HUES64 (cell line): ENCODE measurements at regions not wholly inside any gene's neighbourhood (a gene's known extent, or its start where the extent isn't known, plus 50 kb on each side); places are given as distances from the start of the nearest gene placed in this dataset.

Experiments used
- H3K27ac ChIP-seq: 2 replicates; pipeline ENCODE4 v1.7.0; 2013; ENCODE audit warnings: low read depth, low read length, inconsistent platforms
- H3K27me3 ChIP-seq: 2 replicates; pipeline ENCODE4 v1.6.1; 2013; ENCODE audit warnings: mild to moderate bottlenecking, low read length; ENCODE audit not compliant: insufficient read depth
- H3K36me3 ChIP-seq: 2 replicates; pipeline ENCODE4 v1.6.1; 2013; ENCODE audit warnings: mild to moderate bottlenecking, low read length; ENCODE audit not compliant: insufficient read depth
- H3K4me1 ChIP-seq: 2 replicates; pipeline ENCODE4 v1.6.1; 2013; ENCODE audit warnings: mild to moderate bottlenecking, low read length, moderate library complexity; ENCODE audit not compliant: insufficient read depth
- H3K4me3 ChIP-seq: 2 replicates; pipeline ENCODE4 v1.5.1; 2013; ENCODE audit warnings: mild to moderate bottlenecking, low read length, moderate library complexity
- H3K9ac ChIP-seq: 2 replicates; pipeline ENCODE4 v1.6.1; 2013; ENCODE audit warnings: mild to moderate bottlenecking, low read depth, low read length
- H3K9me3 ChIP-seq: 2 replicates; pipeline ENCODE4 v1.6.1; 2013; ENCODE audit warnings: low read depth, low read length; ENCODE audit not compliant: insufficient read depth
- WGBS: fragments of 150-250, 120-280 bp; methylation state at CpG from one replicate; pipeline ENCODE4 v1.1.7; 2013; ENCODE audit warnings: missing lambda C conversion rate; 5-methylcytosine and 5-hydroxymethylcytosine counted together

DNA sequence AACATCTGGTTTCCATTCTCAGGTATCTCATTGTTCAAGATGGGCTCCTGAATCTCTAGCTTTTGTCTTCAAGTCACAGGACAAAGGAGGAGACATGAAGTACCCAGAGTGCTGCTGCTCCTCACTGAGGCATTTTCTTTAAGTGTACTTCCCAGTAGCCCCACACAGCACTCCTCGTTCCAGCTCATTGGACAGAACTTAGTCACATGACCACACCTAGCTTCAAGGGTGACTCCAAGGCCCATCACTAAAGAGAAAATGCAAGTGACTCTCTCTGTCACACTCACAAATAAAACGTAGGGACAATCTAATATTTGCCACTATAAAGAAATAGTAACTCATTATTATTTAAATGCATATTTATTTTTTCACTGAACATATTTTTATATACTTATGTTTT lies 58.3 kb upstream of the NEUROD6 start:
- H3K36me3 ChIP-seq: no peaks in the 10 kb centered on the region
- 95% methylated on average over 1 of the region's 2 CpGs for WGBS
- H3K4me3 ChIP-seq: no peak overlapping the region
- no peaks in the 10 kb centered on the region for H3K27me3 ChIP-seq
- H3K27ac ChIP-seq: no peak overlapping the region
- no peaks in the 10 kb centered on the region for H3K4me1 ChIP-seq
- H3K9me3 ChIP-seq: no peaks in the 10 kb centered on the region
- H3K9ac ChIP-seq: no peak overlapping the region

DNA sequence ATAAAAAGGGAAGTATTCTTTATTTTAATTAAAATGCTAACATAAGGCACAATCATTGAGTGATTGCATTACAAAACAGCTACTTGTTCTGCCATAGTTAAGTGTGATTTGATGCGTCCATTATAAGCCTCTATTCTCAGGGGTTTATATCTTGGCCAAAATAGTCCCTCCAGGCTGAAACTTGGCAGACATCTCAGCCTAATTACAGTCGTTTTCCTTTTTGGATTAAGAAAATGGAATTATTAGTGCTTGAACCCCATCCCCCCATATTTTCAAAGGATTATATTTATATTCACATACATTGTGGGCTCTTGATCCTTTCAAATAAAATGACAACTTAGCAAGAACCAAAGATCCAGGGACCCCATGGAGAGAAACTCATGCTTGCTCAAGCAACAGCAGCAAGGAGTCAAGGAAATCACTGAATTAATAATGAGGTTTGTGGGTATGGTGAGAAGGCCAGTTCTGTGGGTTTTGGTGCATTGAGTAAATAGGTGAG lies 66.7 kb upstream of the NEUROD6 start:
- WGBS: 90% methylated on average over 1 of the region's 2 CpGs
- Histone ChIP-seq H3K27me3 (no peaks in the 10 kb centered on the region), H3K36me3 (no peaks in the 10 kb centered on the region), H3K4me1 (no peaks in the 10 kb centered on the region), H3K9me3 (no peaks in the 10 kb centered on the region), H3K27ac (no peak overlapping the region), H3K9ac (no peak overlapping the region), H3K4me3 (no peak overlapping the region)

GRCh38 chr7:31408140-31408729 lies 67.7 kb upstream of the NEUROD6 start:
- Histone ChIP-seq H3K9ac (no peak overlapping the region), H3K4me1 (no peaks in the 10 kb centered on the region), H3K9me3 (no peaks in the 10 kb centered on the region), H3K27ac (no peak overlapping the region), H3K27me3 (no peaks in the 10 kb centered on the region), H3K36me3 (no peaks in the 10 kb centered on the region), H3K4me3 (no peak overlapping the region)
- 93% methylated on average over 2 of the region's 3 CpGs for WGBS

- no peaks in the 10 kb centered on the region for H3K9me3 ChIP-seq
- H3K27ac ChIP-seq: no peak overlapping the region
- H3K4me3 ChIP-seq: no peak overlapping the region
- H3K36me3 ChIP-seq: no peaks in the 10 kb centered on the region
- no peaks in the 10 kb centered on the region for H3K4me1 ChIP-seq
- 76% methylated on average over 2 of the region's 2 CpGs for WGBS
- H3K27me3 ChIP-seq: no peaks in the 10 kb centered on the region
- no peak overlapping the region for H3K9ac ChIP-seq
Observed at GRCh38 chr7:31410265-31410664, 69.7 kb upstream of the NEUROD6 start.

GRCh38 chr7:31411416-31411815 lies 70.9 kb upstream of the NEUROD6 start:
- Histone ChIP-seq H3K36me3 (no peaks in the 10 kb centered on the region), H3K4me3 (no peak overlapping the region), H3K4me1 (no peaks in the 10 kb centered on the region), H3K27ac (no peak overlapping the region), H3K9ac (no peak overlapping the region), H3K9me3 (no peaks in the 10 kb centered on the region), H3K27me3 (no peaks in the 10 kb centered on the region)
- WGBS: 88% methylated on average over 1 of the region's 1 CpG

DNA sequence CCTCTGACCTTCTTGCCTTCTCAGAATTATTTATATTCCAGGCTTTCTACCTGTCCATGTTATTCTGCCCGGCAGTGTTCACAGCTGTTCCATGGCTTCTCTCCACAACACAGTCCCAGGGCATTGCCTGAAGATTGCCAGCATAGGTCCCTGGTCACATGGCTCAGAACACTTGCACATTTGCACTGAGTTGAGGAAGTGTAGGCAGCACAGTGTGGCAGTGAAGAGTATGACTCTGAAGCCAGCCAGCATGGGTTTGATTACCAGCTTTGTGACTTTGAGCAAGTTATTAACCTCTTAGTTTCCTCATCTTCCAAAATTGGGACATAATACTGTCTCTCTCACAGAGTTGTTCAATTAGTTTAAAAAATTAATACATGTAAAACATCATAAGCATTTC lies 73.2 kb upstream of the NEUROD6 start:
- 95% methylated on average over 1 of the region's 1 CpG for WGBS

GRCh38 chr7:31416381-31416870 lies 75.9 kb upstream of the NEUROD6 start:
- Histone ChIP-seq H3K4me3 (no peak overlapping the region), H3K27me3 (no peaks in the 10 kb centered on the region), H3K36me3 (no peaks in the 10 kb centered on the region), H3K4me1 (no peaks in the 10 kb centered on the region), H3K9ac (no peak overlapping the region), H3K27ac (no peak overlapping the region), H3K9me3 (no peaks in the 10 kb centered on the region)
- WGBS: 91% methylated on average over 5 of the region's 5 CpGs

More for the DNA sequence above, 73.2 kb upstream of the NEUROD6 start:
- no peaks in the 10 kb centered on the region for H3K27me3 ChIP-seq
- H3K9ac ChIP-seq: no peak overlapping the region
- H3K36me3 ChIP-seq: no peaks in the 10 kb centered on the region
- no peaks in the 10 kb centered on the region for H3K9me3 ChIP-seq
- no peaks in the 10 kb centered on the region for H3K4me1 ChIP-seq
- H3K27ac ChIP-seq: no peak overlapping the region
- H3K4me3 ChIP-seq: no peak overlapping the region

DNA sequence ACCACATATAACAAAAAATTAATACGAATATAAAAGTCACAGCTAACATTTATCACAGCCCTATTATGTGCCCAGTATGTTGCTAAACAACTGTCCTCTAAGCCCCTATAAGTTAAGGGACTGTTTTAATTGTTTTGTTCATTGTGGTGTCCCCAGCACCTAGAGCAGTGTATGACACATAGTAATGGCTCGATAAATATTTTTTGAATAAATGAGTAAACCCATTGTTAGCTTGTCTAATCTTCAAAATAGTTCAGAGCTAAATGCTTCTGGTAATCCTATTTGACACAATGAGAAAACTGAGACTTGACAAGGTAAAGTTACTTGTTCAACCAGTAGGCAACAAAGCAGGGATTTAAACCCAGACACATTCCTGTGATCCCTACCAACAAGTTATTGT lies 78.4 kb upstream of the NEUROD6 start:
- no peaks in the 10 kb centered on the region for H3K9me3 ChIP-seq
- H3K27me3 ChIP-seq: no peaks in the 10 kb centered on the region
- no peak overlapping the region for H3K27ac ChIP-seq
- H3K4me3 ChIP-seq: no peak overlapping the region
- H3K9ac ChIP-seq: no peak overlapping the region
- H3K4me1 ChIP-seq: no peaks in the 10 kb centered on the region
- 91% methylated on average over 2 of the region's 2 CpGs for WGBS
- H3K36me3 ChIP-seq: no peaks in the 10 kb centered on the region

- Histone ChIP-seq H3K9me3 (no peaks in the 10 kb centered on the region), H3K4me3 (no peak overlapping the region), H3K27me3 (no peaks in the 10 kb centered on the region), H3K36me3 (no peaks in the 10 kb centered on the region), H3K27ac (no peak overlapping the region), H3K9ac (no peak overlapping the region), H3K4me1 (no peaks in the 10 kb centered on the region)
- WGBS: 90% methylated on average over 3 of the region's 3 CpGs
Observed at GRCh38 chr7:31419505-31420055, 79.1 kb upstream of the NEUROD6 start.

GRCh38 chr7:31420948-31421347 lies 80.4 kb upstream of the NEUROD6 start:
- WGBS: no CpG with 5 or more reads among the region's 1 CpG
- H3K9me3 ChIP-seq: no peaks in the 10 kb centered on the region
- no peaks in the 10 kb centered on the region for H3K36me3 ChIP-seq
- no peak overlapping the region for H3K27ac ChIP-seq
- H3K4me1 ChIP-seq: no peaks in the 10 kb centered on the region
- no peak overlapping the region for H3K4me3 ChIP-seq
- no peaks in the 10 kb centered on the region for H3K27me3 ChIP-seq
- no peak overlapping the region for H3K9ac ChIP-seq

- whole genome bisulfite sequencing: 91% methylated on average over 2 of the region's 2 CpGs
- Histone ChIP-seq H3K4me1 (no peaks in the 10 kb centered on the region), H3K27me3 (no peaks in the 10 kb centered on the region), H3K4me3 (no peak overlapping the region), H3K9me3 (no peaks in the 10 kb centered on the region), H3K9ac (no peak overlapping the region), H3K27ac (no peak overlapping the region), H3K36me3 (no peaks in the 10 kb centered on the region)
Observed at GRCh38 chr7:31421607-31422006, 81.1 kb upstream of the NEUROD6 start.

- Histone ChIP-seq H3K9ac (no peak overlapping the region), H3K27me3 (no peaks in the 10 kb centered on the region), H3K4me3 (no peak overlapping the region), H3K9me3 (no peaks in the 10 kb centered on the region), H3K27ac (no peak overlapping the region), H3K4me1 (no peaks in the 10 kb centered on the region), H3K36me3 (no peaks in the 10 kb centered on the region)
Observed at GRCh38 chr7:31423994-31424393, 83.5 kb upstream of the NEUROD6 start.
